Muscle of leg (tissue), 3 donors: ENCODE measurements at regions not wholly inside any gene's neighbourhood (a gene's known extent, or its start where the extent isn't known, plus 50 kb on each side); places are given as distances from the start of the nearest gene placed in this dataset.
"Not testable (repeated sequence)": the region's sequence is repeated elsewhere in the genome, so short reads cannot be mapped to it uniquely, and the experiment has no call there.

Experiments
- DNase-seq: peaks from one replicate; pipeline ENCODE4 v3.0.0; 2013
- H3K27ac ChIP-seq: one replicate; pipeline ENCODE4 v1.5.1; 2013; ENCODE audit warnings: mild to moderate bottlenecking, low read length, control low read depth
- H3K27me3 ChIP-seq: one replicate; pipeline ENCODE4 v1.6.1; 2013; ENCODE audit warnings: low read length; ENCODE audit not compliant: control insufficient read depth, insufficient read depth
- H3K36me3 ChIP-seq: one replicate; pipeline ENCODE4 v1.6.1; 2013; ENCODE audit warnings: low read length; ENCODE audit not compliant: control insufficient read depth, insufficient read depth
- H3K4me1 ChIP-seq: one replicate; pipeline ENCODE4 v1.6.1; 2013; ENCODE audit warnings: low read length; ENCODE audit not compliant: control insufficient read depth, insufficient read depth
- H3K4me3 ChIP-seq: one replicate; pipeline ENCODE4 v1.5.1; 2013; ENCODE audit warnings: low read length, control low read depth
- H3K9me3 ChIP-seq: replicated peaks from 2 replicates; pipeline ENCODE4 v1.6.1; 2013; ENCODE audit warnings: low read depth, low read length; ENCODE audit not compliant: control insufficient read depth
- WGBS: methylation state at CpG from one replicate; pipeline ENCODE4 v1.1.5; 2013; ENCODE audit warnings: missing lambda C conversion rate; ENCODE audit not compliant: insufficient coverage; 5-methylcytosine and 5-hydroxymethylcytosine counted together

GRCh38 chr12:93002293-93003054, 73.4 kb upstream of the EEA1 start:
- Histone ChIP-seq H3K4me3 (no peak overlapping the region), H3K9me3 (no peaks in the 10 kb centered on the region), H3K27ac (no peak overlapping the region), H3K36me3 (no peaks in the 10 kb centered on the region), H3K4me1 (no peaks in the 10 kb centered on the region), H3K27me3 (no peaks in the 10 kb centered on the region)
- peak; percentile 90 for DNase-seq
- WGBS, result 76% methylated on average over 3 of the region's 7 CpGs

GRCh38 chr12:93003531-93004239, 74.6 kb upstream of the EEA1 start:
- DNase-seq, result no peak
- Histone ChIP-seq H3K9me3 (no peaks in the 10 kb centered on the region), H3K4me3 (no peak overlapping the region), H3K4me1 (no peaks in the 10 kb centered on the region), H3K36me3 (no peaks in the 10 kb centered on the region), H3K27me3 (no peaks in the 10 kb centered on the region), H3K27ac (no peak overlapping the region)
- WGBS, result 20% methylated on average over 3 of the region's 9 CpGs

- no peaks in the 10 kb centered on the region for H3K36me3 ChIP-seq
- no peaks in the 10 kb centered on the region for H3K9me3 ChIP-seq
- no peaks in the 10 kb centered on the region for H3K27me3 ChIP-seq
- DNase-seq, result no peak
- 76% methylated on average over 5 of the region's 8 CpGs for WGBS
- H3K4me1 ChIP-seq, result no peaks in the 10 kb centered on the region
- H3K27ac ChIP-seq, result no peak overlapping the region
- no peak overlapping the region for H3K4me3 ChIP-seq
Observed at GRCh38 chr12:93005928-93006392, 76.9 kb upstream of the EEA1 start.

- no peaks in the 10 kb centered on the region for H3K4me1 ChIP-seq
- 93% methylated on average over 2 of the region's 5 CpGs for WGBS
Observed at GRCh38 chr12:93006471-93007208, 77.5 kb upstream of the EEA1 start.

GRCh38 chr12:93007544-93007943, 78.4 kb upstream of the EEA1 start:
- WGBS, result 25% methylated on average over 2 of the region's 4 CpGs
- no peak for DNase-seq

More at GRCh38 chr12:93006471-93007208, 77.5 kb upstream of the EEA1 start:
- Histone ChIP-seq H3K27me3 (no peaks in the 10 kb centered on the region), H3K27ac (no peak overlapping the region), H3K9me3 (no peaks in the 10 kb centered on the region), H3K36me3 (no peaks in the 10 kb centered on the region), H3K4me3 (no peak overlapping the region)
- DNase-seq, result peak; percentile 17

GRCh38 chr12:93008044-93008778, 79.1 kb upstream of the EEA1 start:
- Histone ChIP-seq H3K36me3 (no peaks in the 10 kb centered on the region), H3K27me3 (no peaks in the 10 kb centered on the region), H3K9me3 (no peaks in the 10 kb centered on the region), H3K27ac (no peak overlapping the region), H3K4me3 (no peak overlapping the region), H3K4me1 (no peaks in the 10 kb centered on the region)
- DNase-seq, result no peak
- WGBS, result no CpG with 5 or more reads among the region's 3 CpGs

More at GRCh38 chr12:93007544-93007943, 78.4 kb upstream of the EEA1 start:
- Histone ChIP-seq H3K27ac (no peak overlapping the region), H3K27me3 (no peaks in the 10 kb centered on the region), H3K4me3 (no peak overlapping the region), H3K36me3 (no peaks in the 10 kb centered on the region), H3K9me3 (no peaks in the 10 kb centered on the region), H3K4me1 (no peaks in the 10 kb centered on the region)

- WGBS, result 82% methylated on average over 7 of the region's 7 CpGs
- H3K27me3 ChIP-seq, H3K4me1 ChIP-seq, H3K27ac ChIP-seq, H3K9me3 ChIP-seq, DNase-seq, H3K36me3 ChIP-seq, H3K4me3 ChIP-seq: not testable (repeated sequence)
Observed at GRCh38 chr12:93008880-93009279, 79.8 kb upstream of the EEA1 start.

- H3K27me3 ChIP-seq, result no peaks in the 10 kb centered on the region
- no peak for DNase-seq
- H3K36me3 ChIP-seq, result no peaks in the 10 kb centered on the region
- H3K4me1 ChIP-seq, result no peaks in the 10 kb centered on the region
- no peaks in the 10 kb centered on the region for H3K9me3 ChIP-seq
- H3K27ac ChIP-seq, result no peak overlapping the region
- no peak overlapping the region for H3K4me3 ChIP-seq
- no CpG with 5 or more reads among the region's 3 CpGs for WGBS
Observed at GRCh38 chr12:93009533-93009932, 80.4 kb upstream of the EEA1 start.

- H3K27me3 ChIP-seq, result no peaks in the 10 kb centered on the region
- no CpG with 5 or more reads among the region's 2 CpGs for WGBS
- H3K4me1 ChIP-seq, result no peaks in the 10 kb centered on the region
- H3K9me3 ChIP-seq, result no peaks in the 10 kb centered on the region
- no peak overlapping the region for H3K27ac ChIP-seq
- no peak overlapping the region for H3K4me3 ChIP-seq
- no peaks in the 10 kb centered on the region for H3K36me3 ChIP-seq
- no peak for DNase-seq
Observed at GRCh38 chr12:93010461-93010860, 81.4 kb upstream of the EEA1 start.
